IPS-15b (cell line): ENCODE measurements at regions not wholly inside any gene's neighbourhood (a gene's known extent, or its start where the extent isn't known, plus 50 kb on each side); places are given as distances from the start of the nearest gene placed in this dataset.

Experiments
- H3K27me3 ChIP-seq: one replicate; pipeline ENCODE4 v1.6.1; 2013; ENCODE audit warnings: low read length; ENCODE audit not compliant: control insufficient read depth, insufficient read depth
- H3K36me3 ChIP-seq: one replicate; pipeline ENCODE4 v1.6.1; 2013; ENCODE audit warnings: low read length; ENCODE audit not compliant: control insufficient read depth, insufficient read depth
- H3K4me1 ChIP-seq: one replicate; pipeline ENCODE4 v1.6.1; 2013; ENCODE audit warnings: mild to moderate bottlenecking, low read length; ENCODE audit not compliant: control insufficient read depth, insufficient read depth
- H3K4me3 ChIP-seq: one replicate; pipeline ENCODE4 v1.5.1; 2013; ENCODE audit warnings: low read depth, low read length
- H3K9ac ChIP-seq: one replicate; pipeline ENCODE4 v1.6.1; 2013; ENCODE audit warnings: low read depth, mild to moderate bottlenecking, low read length
- H3K9me3 ChIP-seq: one replicate; pipeline ENCODE4 v1.6.1; 2013; ENCODE audit warnings: mild to moderate bottlenecking, low read length; ENCODE audit not compliant: control insufficient read depth, insufficient read depth

- Histone ChIP-seq H3K27me3 (no peaks in the 10 kb centered on the region), H3K9ac (no peak overlapping the region), H3K4me3 (no peak overlapping the region), H3K36me3 (no peaks in the 10 kb centered on the region), H3K4me1 (no peaks in the 10 kb centered on the region), H3K9me3 (no peaks in the 10 kb centered on the region)
Measured at GRCh38 chr12:123043536-123044001, 63.1 kb downstream of the ARL6IP4 start.

GRCh38 chr12:123042833-123043232, 62.4 kb downstream of the ARL6IP4 start:
- Histone ChIP-seq H3K9me3 (no peaks in the 10 kb centered on the region), H3K9ac (no peak overlapping the region), H3K36me3 (no peaks in the 10 kb centered on the region), H3K4me1 (no peaks in the 10 kb centered on the region), H3K27me3 (no peaks in the 10 kb centered on the region), H3K4me3 (no peak overlapping the region)

GRCh38 chr12:123041811-123042655, 61.6 kb downstream of the ARL6IP4 start:
- Histone ChIP-seq H3K27me3 (no peaks in the 10 kb centered on the region), H3K36me3 (no peaks in the 10 kb centered on the region)

GRCh38 chr12:123041042-123041531, 60.6 kb downstream of the ARL6IP4 start:
- H3K4me1 ChIP-seq = no peaks in the 10 kb centered on the region
- no peaks in the 10 kb centered on the region for H3K9me3 ChIP-seq
- H3K36me3 ChIP-seq = no peaks in the 10 kb centered on the region
- no peaks in the 10 kb centered on the region for H3K27me3 ChIP-seq
- H3K9ac ChIP-seq = no peak overlapping the region
- no peak overlapping the region for H3K4me3 ChIP-seq

More at GRCh38 chr12:123041811-123042655, 61.6 kb downstream of the ARL6IP4 start:
- H3K4me3 ChIP-seq = no peak overlapping the region
- no peaks in the 10 kb centered on the region for H3K4me1 ChIP-seq
- no peaks in the 10 kb centered on the region for H3K9me3 ChIP-seq
- no peak overlapping the region for H3K9ac ChIP-seq

- no peak overlapping the region for H3K4me3 ChIP-seq
- no peaks in the 10 kb centered on the region for H3K36me3 ChIP-seq
- no peaks in the 10 kb centered on the region for H3K4me1 ChIP-seq
- no peaks in the 10 kb centered on the region for H3K9me3 ChIP-seq
- no peak overlapping the region for H3K9ac ChIP-seq
- no peaks in the 10 kb centered on the region for H3K27me3 ChIP-seq
Measured at GRCh38 chr12:123040106-123040505, 59.6 kb downstream of the ARL6IP4 start.

- no peaks in the 10 kb centered on the region for H3K27me3 ChIP-seq
- H3K9me3 ChIP-seq = no peaks in the 10 kb centered on the region
- H3K4me3 ChIP-seq = no peak overlapping the region
- H3K9ac ChIP-seq = no peak overlapping the region
- no peaks in the 10 kb centered on the region for H3K4me1 ChIP-seq
- no peaks in the 10 kb centered on the region for H3K36me3 ChIP-seq
Measured at GRCh38 chr12:123038966-123039365, 58.5 kb downstream of the ARL6IP4 start.

GRCh38 chr12:123038486-123038885, 58.0 kb downstream of the ARL6IP4 start:
- Histone ChIP-seq H3K4me1 (no peaks in the 10 kb centered on the region), H3K36me3 (no peaks in the 10 kb centered on the region), H3K4me3 (no peak overlapping the region), H3K9ac (no peak overlapping the region), H3K27me3 (no peaks in the 10 kb centered on the region), H3K9me3 (no peaks in the 10 kb centered on the region)

- Histone ChIP-seq H3K4me1 (no peaks in the 10 kb centered on the region), H3K4me3 (no peak overlapping the region), H3K9ac (no peak overlapping the region)
Measured at GRCh38 chr12:123037791-123038190, 57.3 kb downstream of the ARL6IP4 start.

GRCh38 chr12:123036466-123037285, 56.2 kb downstream of the ARL6IP4 start:
- Histone ChIP-seq H3K9ac (no peak overlapping the region), H3K4me1 (no peaks in the 10 kb centered on the region), H3K9me3 (no peaks in the 10 kb centered on the region), H3K27me3 (no peaks in the 10 kb centered on the region), H3K4me3 (no peak overlapping the region), H3K36me3 (peaks cover 3% of the 10 kb centered on the region)

More at GRCh38 chr12:123037791-123038190, 57.3 kb downstream of the ARL6IP4 start:
- no peaks in the 10 kb centered on the region for H3K27me3 ChIP-seq
- H3K36me3 ChIP-seq = no peaks in the 10 kb centered on the region
- H3K9me3 ChIP-seq = no peaks in the 10 kb centered on the region

GRCh38 chr12:123035841-123036240, 55.4 kb downstream of the ARL6IP4 start:
- no peaks in the 10 kb centered on the region for H3K9me3 ChIP-seq
- H3K9ac ChIP-seq = no peak overlapping the region
- H3K4me1 ChIP-seq = no peaks in the 10 kb centered on the region
- H3K36me3 ChIP-seq = peaks cover 3% of the 10 kb centered on the region
- no peaks in the 10 kb centered on the region for H3K27me3 ChIP-seq
- H3K4me3 ChIP-seq = no peak overlapping the region

GRCh38 chr12:123034865-123035264, 54.4 kb downstream of the ARL6IP4 start:
- Histone ChIP-seq H3K4me1 (no peaks in the 10 kb centered on the region), H3K9me3 (no peaks in the 10 kb centered on the region), H3K4me3 (no peak overlapping the region), H3K9ac (no peak overlapping the region), H3K27me3 (no peaks in the 10 kb centered on the region), H3K36me3 (peaks cover 3% of the 10 kb centered on the region)
